T-cell (primary cell): ENCODE measurements at regions not wholly inside any gene's neighbourhood (a gene's known extent, or its start where the extent isn't known, plus 50 kb on each side); places are given as distances from the start of the nearest gene placed in this dataset.

Source experiments
- ATAC-seq, 4 experiments: fragments of 200-7000 bp in 3 of 4; fragments of 150-1000 bp in 1 of 4; cut with Tn5 transposase; replicated peaks in 1 of 4; 1 replicate in 3 of 4; 2 replicates in 1 of 4; pipeline ENCODE4 v1.10.0; 2021; ENCODE audit warnings: moderate library complexity in 3 of 4, mild to moderate bottlenecking in 2 of 4, moderate number of reproducible peaks in 1 of 4
- CTCF ChIA-PET, 2 donors: fragments of 300-600 bp; sonication (Branson Sonifier 250); formaldehyde crosslinking; loops; one replicate each; lab custom pipeline; 2022; ENCODE audit warnings: antibody characterized with exemption in 2 of 2; lab: Charles Lee
- POLR2A ChIA-PET, 2 donors: fragments of 300-600 bp; sonication (Branson Sonifier 250); formaldehyde crosslinking; loops; one replicate each; lab custom pipeline; 2022; ENCODE audit warnings: antibody characterized with exemption in 2 of 2; lab: Charles Lee
- DNase-seq, 35 experiments: peaks; one replicate each; pipeline versions ENCODE4 v3.0.0 to v3.0.0-alpha.2; 2013 to 2023
- H3K27ac ChIP-seq: one replicate; pipeline ENCODE4 v1.5.1; 2013; ENCODE audit warnings: low read length
- H3K27me3 ChIP-seq, 2 experiments: replicated peaks in 1 of 2; 1 replicate in 1 of 2; 2 replicates in 1 of 2; pipeline versions ENCODE4 v1.6.1 to v1.7.0; 2013; ENCODE audit warnings: low read length in 1 of 2, mixed read lengths in 1 of 2; ENCODE audit not compliant: control insufficient read depth in 2 of 2, insufficient read depth in 2 of 2; ENCODE audit errors: extremely low read depth in 1 of 2
- H3K36me3 ChIP-seq, 2 donors: 1 replicate in 1 of 2; 2 replicates in 1 of 2; pipeline versions ENCODE4 v1.6.1 to v1.7.0; 2013; ENCODE audit warnings: low read length in 1 of 2; ENCODE audit not compliant: control insufficient read depth in 2 of 2, insufficient read depth in 1 of 2; ENCODE audit errors: extremely low read depth in 1 of 2
- H3K4me1 ChIP-seq, 2 experiments: 1 replicate in 1 of 2; 2 replicates in 1 of 2; pipeline versions ENCODE4 v1.6.1 to v1.7.0; 2013; ENCODE audit warnings: low read length in 2 of 2, mixed read lengths in 1 of 2; ENCODE audit not compliant: insufficient read depth in 2 of 2, control insufficient read depth in 1 of 2; ENCODE audit errors: extremely low read depth in 1 of 2
- H3K4me3 ChIP-seq, 2 donors: 1 replicate in 1 of 2; 2 replicates in 1 of 2; pipeline versions ENCODE4 v1.5.1 to v1.7.0; 2013; ENCODE audit warnings: mild to moderate bottlenecking in 2 of 2, low read length in 1 of 2, moderate library complexity in 1 of 2; ENCODE audit not compliant: control insufficient read depth in 1 of 2; ENCODE audit errors: extremely low read depth in 1 of 2
- H3K9me3 ChIP-seq: 2 replicates; pipeline ENCODE4 v1.7.0; 2013
- H3K27ac Mint-ChIP-seq, 2 donors: one replicate each; pipeline ENCODE4 v1.8.0; 2020 to 2021; ENCODE audit warnings: mild to moderate bottlenecking in 2 of 2, mixed read lengths in 2 of 2
- H3K27me3 Mint-ChIP-seq, 2 donors: one replicate each; pipeline ENCODE4 v1.8.0; 2021 to 2022; ENCODE audit warnings: mixed read lengths in 2 of 2
- H3K36me3 Mint-ChIP-seq: one replicate; pipeline ENCODE4 v1.8.0; 2021; ENCODE audit warnings: mixed read lengths
- H3K4me1 Mint-ChIP-seq, 3 donors: one replicate each; pipeline ENCODE4 v1.8.0; 2020 to 2022; ENCODE audit warnings: mixed read lengths in 3 of 3, mild to moderate bottlenecking in 1 of 3
- H3K4me3 Mint-ChIP-seq, 3 donors: one replicate each; pipeline ENCODE4 v1.8.0; 2020 to 2022; ENCODE audit warnings: mild to moderate bottlenecking in 3 of 3, mixed read lengths in 3 of 3, moderate library complexity in 3 of 3
- H3K9me3 Mint-ChIP-seq, 3 donors: one replicate each; pipeline ENCODE4 v1.8.0; 2020 to 2022; ENCODE audit warnings: mixed read lengths in 3 of 3
- WGBS: methylation state at CpG from one replicate; pipeline ENCODE4 v1.1.5; 2013; ENCODE audit warnings: missing lambda C conversion rate; ENCODE audit not compliant: insufficient coverage; 5-methylcytosine and 5-hydroxymethylcytosine counted together

DNA sequence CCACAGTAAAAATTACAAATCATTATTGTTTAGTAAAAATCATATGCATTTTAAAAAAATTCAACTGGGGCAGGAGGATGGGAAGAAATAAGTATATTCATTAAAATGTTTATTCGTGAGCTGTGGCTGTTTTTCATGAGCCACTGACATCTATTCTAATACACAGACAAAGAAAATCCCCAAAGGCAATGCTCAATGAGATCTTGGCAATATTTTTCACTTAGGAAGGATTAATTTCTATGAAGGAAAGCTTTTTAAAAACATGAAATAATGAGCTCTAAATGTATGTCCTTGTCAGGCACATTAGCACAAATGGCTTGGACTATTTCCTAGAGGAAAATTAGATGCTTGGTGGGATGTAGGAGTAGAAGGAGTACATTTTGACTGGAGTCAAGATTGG is 262.0 kb upstream of the MMADHC start:
- Mint-ChIP-seq H3K27ac (no peak overlapping the region), H3K9me3 (peaks cover 8 to 23% (median 18%) of the 10 kb centered on the region in 3 donors), H3K27me3 (no peaks in the 10 kb centered on the region), H3K4me3 (no peak overlapping the region), H3K36me3 (no peaks in the 10 kb centered on the region), H3K4me1 (no peaks in the 10 kb centered on the region)
- Histone ChIP-seq H3K9me3 (no peaks in the 10 kb centered on the region), H3K4me3 (no peak overlapping the region), H3K36me3 (no peaks in the 10 kb centered on the region), H3K4me1 (no peaks in the 10 kb centered on the region), H3K27ac (no peak overlapping the region), H3K27me3 (no peaks in the 10 kb centered on the region)
- ATAC-seq, result no peak
- ChIA-PET POLR2A (no interaction called here), CTCF (no interaction called here)
- WGBS, result no CpG with 5 or more reads among the region's 1 CpG
- DNase-seq, result no peak

DNA sequence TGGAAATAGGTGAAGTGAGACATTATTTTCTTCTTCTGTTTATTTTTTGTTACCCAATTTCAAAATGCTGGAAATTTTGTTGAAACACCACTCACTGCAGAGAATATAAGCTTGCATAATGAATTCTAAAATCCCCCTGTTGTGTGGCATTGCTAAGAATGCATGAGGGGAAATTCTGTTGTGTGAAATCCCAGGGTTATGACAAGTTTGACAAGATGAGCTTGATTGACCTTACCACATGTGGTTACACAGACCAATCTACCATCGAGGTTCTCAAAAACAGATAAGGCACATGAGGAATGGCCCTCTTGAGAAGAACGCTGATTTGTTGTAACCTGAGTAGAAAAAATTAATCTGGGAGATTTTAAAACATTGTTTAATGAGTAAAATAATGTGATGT is 261.6 kb upstream of the MMADHC start:
- ATAC-seq (no peak), DNase-seq (no peak)
- no peaks in the 10 kb centered on the region for H3K9me3 ChIP-seq
- H3K4me1 Mint-ChIP-seq, result no peaks in the 10 kb centered on the region
- H3K4me3 Mint-ChIP-seq, result no peak overlapping the region
- peaks cover 8 to 23% (median 18%) of the 10 kb centered on the region in 3 donors for H3K9me3 Mint-ChIP-seq
- POLR2A ChIA-PET, result no interaction called here
- CTCF ChIA-PET, result no interaction called here
- no peaks in the 10 kb centered on the region for H3K36me3 ChIP-seq
- no peak overlapping the region for H3K27ac ChIP-seq
- H3K4me1 ChIP-seq, result no peaks in the 10 kb centered on the region
- no peak overlapping the region for H3K4me3 ChIP-seq
- no peak overlapping the region for H3K27ac Mint-ChIP-seq
- no peaks in the 10 kb centered on the region for H3K27me3 Mint-ChIP-seq
- no peaks in the 10 kb centered on the region for H3K27me3 ChIP-seq
- H3K36me3 Mint-ChIP-seq, result no peaks in the 10 kb centered on the region
- no CpG with 5 or more reads among the region's 2 CpGs for WGBS

DNA sequence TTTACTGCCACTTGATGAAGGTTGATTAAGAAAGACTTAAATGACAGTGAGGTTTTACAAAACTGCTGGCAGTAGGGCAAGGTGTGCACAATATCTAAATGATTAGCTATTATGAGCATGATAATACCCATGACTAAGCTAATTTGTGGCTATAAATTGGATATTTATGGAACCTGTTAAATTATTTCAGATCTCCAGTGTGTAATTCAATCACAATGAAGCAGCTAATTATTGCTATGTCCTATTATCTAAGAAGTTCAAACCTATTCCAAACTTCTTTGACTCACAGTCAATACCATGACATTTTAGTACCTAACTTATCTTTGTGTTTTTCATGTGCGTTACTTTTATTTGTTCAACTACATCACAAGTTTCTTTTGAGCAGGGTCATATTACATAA is 253.8 kb upstream of the MMADHC start:
- Histone ChIP-seq H3K27me3 (no peaks in the 10 kb centered on the region), H3K4me1 (no peaks in the 10 kb centered on the region), H3K36me3 (no peaks in the 10 kb centered on the region), H3K27ac (no peak overlapping the region), H3K9me3 (no peaks in the 10 kb centered on the region), H3K4me3 (no peak overlapping the region)
- Mint-ChIP-seq H3K4me3 (no peak overlapping the region), H3K27ac (no peak overlapping the region), H3K4me1 (no peaks in the 10 kb centered on the region), H3K27me3 (no peaks in the 10 kb centered on the region), H3K9me3 (peaks cover 2 to 14% (median 11%) of the 10 kb centered on the region in 3 donors), H3K36me3 (no peaks in the 10 kb centered on the region)
- ChIA-PET CTCF (no interaction called here), POLR2A (no interaction called here)
- ATAC-seq (no peak), DNase-seq (no peak)
- WGBS, result no CpG with 5 or more reads among the region's 1 CpG

DNA sequence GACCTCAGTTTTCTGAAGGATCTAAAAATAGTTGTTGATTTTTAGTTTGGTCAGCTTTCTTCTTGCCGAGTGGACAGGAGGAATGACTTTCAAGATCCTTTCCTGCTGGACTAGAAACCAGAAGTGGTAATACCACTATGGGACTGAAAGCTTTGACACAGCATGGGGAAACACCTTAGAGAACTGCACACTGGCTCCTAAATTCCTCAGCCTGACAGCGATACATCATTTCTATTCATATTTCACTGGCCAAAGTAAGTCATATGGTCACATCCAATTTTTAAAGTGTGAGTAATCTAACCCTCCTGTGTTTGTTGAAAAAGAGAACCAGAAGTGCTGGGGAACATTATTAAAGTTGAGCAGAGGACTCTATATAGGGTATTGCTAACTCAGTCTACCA is 244.7 kb upstream of the MMADHC start:
- Histone ChIP-seq H3K36me3 (no peaks in the 10 kb centered on the region), H3K4me3 (no peak overlapping the region), H3K4me1 (no peaks in the 10 kb centered on the region), H3K9me3 (no peaks in the 10 kb centered on the region), H3K27ac (no peak overlapping the region), H3K27me3 (no peaks in the 10 kb centered on the region)
- 17% methylated on average over 1 of the region's 2 CpGs for WGBS
- H3K4me1 Mint-ChIP-seq, result no peaks in the 10 kb centered on the region
- H3K4me3 Mint-ChIP-seq, result no peak overlapping the region
- H3K9me3 Mint-ChIP-seq, result peaks cover 13 to 21% (median 16%) of the 10 kb centered on the region in 3 donors
- ChIA-PET CTCF (no interaction called here), POLR2A (no interaction called here)
- H3K36me3 Mint-ChIP-seq, result no peaks in the 10 kb centered on the region
- DNase-seq (no peak), ATAC-seq (no peak)
- H3K27me3 Mint-ChIP-seq, result no peaks in the 10 kb centered on the region
- no peak overlapping the region for H3K27ac Mint-ChIP-seq

DNA sequence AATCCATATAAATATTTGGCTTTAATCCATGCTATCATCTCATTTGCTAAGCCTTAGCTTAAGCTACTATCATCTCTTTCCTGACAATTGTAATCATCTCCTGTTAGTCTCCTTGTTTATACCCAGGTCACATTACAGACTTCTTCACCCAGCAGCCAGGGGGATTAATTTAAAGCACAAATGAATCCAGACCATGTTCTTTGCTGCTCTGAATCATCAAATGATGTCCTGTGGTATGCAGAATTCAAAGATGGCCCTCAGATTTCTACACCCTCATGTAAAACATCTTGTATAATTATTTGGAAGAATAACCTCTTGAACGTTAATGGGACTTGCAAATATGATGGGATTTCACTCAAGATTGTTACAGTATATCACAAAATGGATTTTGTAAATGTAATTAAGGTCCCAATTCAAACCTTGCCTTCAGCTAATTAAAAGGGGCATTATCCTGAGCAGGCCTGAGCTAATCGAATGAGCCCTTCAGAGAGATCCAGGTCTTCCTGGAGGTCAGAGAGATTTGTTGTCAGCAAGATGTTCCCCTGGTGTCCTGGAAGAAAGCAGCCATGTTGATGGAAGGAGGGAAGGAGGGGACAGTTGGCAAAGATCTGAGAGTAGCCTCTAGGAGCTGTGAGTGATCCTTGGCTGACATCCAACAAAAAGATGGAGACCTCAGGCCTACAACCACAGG is 241.1 kb upstream of the MMADHC start:
- Histone ChIP-seq H3K27me3 (no peaks in the 10 kb centered on the region), H3K9me3 (no peaks in the 10 kb centered on the region), H3K36me3 (no peaks in the 10 kb centered on the region), H3K4me1 (no peaks in the 10 kb centered on the region), H3K27ac (no peak overlapping the region), H3K4me3 (no peak overlapping the region)
- no peak overlapping the region for H3K27ac Mint-ChIP-seq
- H3K9me3 Mint-ChIP-seq, result peaks cover 0 to 6% (median 6%) of the 10 kb centered on the region in 3 donors
- ATAC-seq (no peak), DNase-seq (no peak)
- 71% methylated on average over 1 of the region's 2 CpGs for whole genome bisulfite sequencing
- no peaks in the 10 kb centered on the region for H3K36me3 Mint-ChIP-seq
- H3K4me3 Mint-ChIP-seq, result no peak overlapping the region
- CTCF ChIA-PET, result interaction anchor here in 1 of 2 donors (0.6 kb wide), 1 partner anchor 96 kb away, joined by 3 read pairs; no protein-coding TSS in a partner anchor
- POLR2A ChIA-PET, result no interaction called here
- H3K27me3 Mint-ChIP-seq, result no peaks in the 10 kb centered on the region
- no peaks in the 10 kb centered on the region for H3K4me1 Mint-ChIP-seq

DNA sequence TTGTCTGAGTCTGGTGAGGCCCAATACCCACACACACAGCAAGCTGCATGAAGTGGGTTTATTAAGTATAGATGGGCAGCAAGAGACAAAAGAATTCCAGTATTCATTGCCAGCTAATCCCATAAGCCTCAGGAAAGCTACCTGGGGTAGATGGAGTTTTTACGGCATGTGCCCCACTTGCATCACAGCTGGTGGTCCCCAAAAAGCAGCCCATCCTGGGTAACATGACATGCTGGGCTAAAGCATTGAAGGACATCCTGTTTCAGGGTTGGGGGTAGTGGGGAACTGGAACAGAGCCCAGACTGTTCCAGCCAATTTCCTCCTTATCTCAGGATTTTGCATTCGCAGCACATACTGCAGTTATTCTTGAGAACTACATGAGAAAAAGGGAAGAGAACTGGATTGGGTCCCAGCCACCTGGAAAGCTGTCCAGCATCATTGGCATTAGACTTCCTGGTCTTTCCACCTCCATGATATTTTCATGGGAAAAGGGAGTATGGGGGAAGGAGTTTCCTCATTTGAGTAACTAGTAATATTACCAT is 240.1 kb upstream of the MMADHC start:
- ChIA-PET CTCF (no interaction called here), POLR2A (no interaction called here)
- Mint-ChIP-seq H3K4me3 (no peak overlapping the region), H3K4me1 (no peaks in the 10 kb centered on the region), H3K9me3 (peaks cover 0 to 8% (median 7%) of the 10 kb centered on the region in 3 donors), H3K27me3 (no peaks in the 10 kb centered on the region), H3K36me3 (no peaks in the 10 kb centered on the region), H3K27ac (no peak overlapping the region)
- WGBS, result no CpG with 5 or more reads among the region's 2 CpGs
- no peaks in the 10 kb centered on the region for H3K4me1 ChIP-seq
- H3K4me3 ChIP-seq, result no peak overlapping the region
- H3K36me3 ChIP-seq, result no peaks in the 10 kb centered on the region
- no peaks in the 10 kb centered on the region for H3K9me3 ChIP-seq
- DNase-seq (no peak), ATAC-seq (no peak)
- no peaks in the 10 kb centered on the region for H3K27me3 ChIP-seq
- H3K27ac ChIP-seq, result no peak overlapping the region
